Stimulated activated CD4-positive, alpha-beta T cell treated with anti-CD3 and anti-CD28 coated beads, Interleukin-1b, Interleukin-23, amount 100 ng/mL, for 48 hours (primary cell): ENCODE measurements at regions not wholly inside any gene's neighbourhood (a gene's known extent, or its start where the extent isn't known, plus 50 kb on each side); places are given as distances from the start of the nearest gene placed in this dataset.
"Not testable (repeated sequence)": the region's sequence is repeated elsewhere in the genome, so short reads cannot be mapped to it uniquely, and the experiment has no call there.

Experiments
- DNase-seq: peaks from one replicate; pipeline ENCODE4 v3.0.0-alpha.2; 2020

- no peak for DNase-seq
Observed at GRCh38 chr4:111930659-111931058, 214.6 kb upstream of the FAM241A start.

GRCh38 chr4:111933703-111934102 is 211.6 kb upstream of the FAM241A start:
- DNase-seq, result no peak

- DNase-seq, result no peak
Observed at GRCh38 chr4:111934314-111934713, 210.9 kb upstream of the FAM241A start.

GRCh38 chr4:111937368-111937767 is 207.9 kb upstream of the FAM241A start:
- no peak for DNase-seq

- DNase-seq, result no peak
Observed at GRCh38 chr4:111941957-111942356, 203.3 kb upstream of the FAM241A start.

- peak; percentile 3 for DNase-seq
Observed at GRCh38 chr4:111943796-111944203, 201.5 kb upstream of the FAM241A start.

- DNase-seq, result no peak
Observed at GRCh38 chr4:111945014-111945413, 200.2 kb upstream of the FAM241A start.

- DNase-seq, result no peak
Observed at GRCh38 chr4:111946800-111947199, 198.5 kb upstream of the FAM241A start.

GRCh38 chr4:111952688-111953087 is 192.6 kb upstream of the FAM241A start:
- DNase-seq, result no peak

- DNase-seq, result no peak
Observed at GRCh38 chr4:111954550-111954949, 190.7 kb upstream of the FAM241A start.

- DNase-seq, result no peak
Observed at GRCh38 chr4:111955001-111955400, 190.3 kb upstream of the FAM241A start.

- DNase-seq, result no peak
Observed at GRCh38 chr4:111957116-111957515, 188.1 kb upstream of the FAM241A start.

- no peak for DNase-seq
Observed at GRCh38 chr4:111957997-111958396, 187.3 kb upstream of the FAM241A start.

- DNase-seq, result no peak
Observed at GRCh38 chr4:111959222-111959621, 186.0 kb upstream of the FAM241A start.

GRCh38 chr4:111960241-111960667 is 185.0 kb upstream of the FAM241A start:
- DNase-seq, result no peak

- DNase-seq, result not testable (repeated sequence)
Observed at GRCh38 chr4:111961026-111961425, 184.2 kb upstream of the FAM241A start.

- no peak for DNase-seq
Observed at GRCh38 chr4:111961809-111962208, 183.4 kb upstream of the FAM241A start.

- no peak for DNase-seq
Observed at GRCh38 chr4:111963158-111963700, 182.0 kb upstream of the FAM241A start.

- DNase-seq, result no peak
Observed at GRCh38 chr4:111977419-111977965, 167.8 kb upstream of the FAM241A start.

GRCh38 chr4:111979921-111980320 is 165.3 kb upstream of the FAM241A start:
- no peak for DNase-seq

- DNase-seq, result no peak
Observed at GRCh38 chr4:111982089-111982488, 163.2 kb upstream of the FAM241A start.

GRCh38 chr4:111984169-111984819 is 161.0 kb upstream of the FAM241A start:
- no peak for DNase-seq

- no peak for DNase-seq
Observed at GRCh38 chr4:111985426-111985825, 159.8 kb upstream of the FAM241A start.

GRCh38 chr4:111986095-111986494 is 159.2 kb upstream of the FAM241A start:
- DNase-seq, result no peak

- DNase-seq, result no peak
Observed at GRCh38 chr4:111988514-111988913, 156.7 kb upstream of the FAM241A start.
